OCI-LY3 (cell line): ENCODE measurements at regions not wholly inside any gene's neighbourhood (a gene's known extent, or its start where the extent isn't known, plus 50 kb on each side); places are given as distances from the start of the nearest gene placed in this dataset.

Experiments
- H2AFZ ChIP-seq: fragments of 200-600, 300-600 bp; shearing (Covaris generic); 2 replicates; pipeline ENCODE4 v1.6.0; 2014; ENCODE audit warnings: antibody characterized with exemption, low read depth, low read length
- H3K27ac ChIP-seq: fragments of 200-600, 300-600 bp; sonication (generic); 2 replicates; pipeline ENCODE4 v1.5.1; 2014; ENCODE audit warnings: mild to moderate bottlenecking, low read length, moderate library complexity, mixed read lengths
- H3K27me3 ChIP-seq: fragments of 200-600, 300-600 bp; sonication (generic); 2 replicates; pipeline ENCODE4 v1.6.1; 2014; ENCODE audit warnings: low read depth, low read length, mixed read lengths
- H3K36me3 ChIP-seq: fragments of 200-600, 300-600 bp; sonication (generic); replicated peaks from 2 replicates; pipeline ENCODE3; 2014; ENCODE audit warnings: low read depth, low read length, mixed read lengths
- H3K4me1 ChIP-seq: fragments of 300-600, 200-600 bp; sonication (generic); 2 replicates; pipeline ENCODE4 v1.6.1; 2014; ENCODE audit warnings: low read length, mixed read lengths
- H3K4me2 ChIP-seq: fragments of 200-600, 300-600 bp; sonication (generic); 2 replicates; pipeline ENCODE4 v1.6.1; 2014; ENCODE audit warnings: low read length, mixed read lengths
- H3K4me3 ChIP-seq: fragments of 300-600, 200-600 bp; sonication (generic); 2 replicates; pipeline ENCODE4 v1.5.1; 2014; ENCODE audit warnings: antibody characterized with exemption, mild to moderate bottlenecking, low read length, moderate library complexity
- H3K79me2 ChIP-seq: fragments of 300-600, 200-600 bp; shearing (Covaris generic); 2 replicates; pipeline ENCODE4 v1.6.1; 2014; ENCODE audit warnings: mild to moderate bottlenecking, low read length, mixed read lengths
- H3K9ac ChIP-seq: fragments of 300-600, 200-600 bp; shearing (Covaris generic); 2 replicates; pipeline ENCODE4 v1.6.0; 2014; ENCODE audit warnings: mild to moderate bottlenecking, low read length, moderate library complexity
- H3K9me3 ChIP-seq: fragments of 200-600, 300-600 bp; shearing (Covaris generic); 2 replicates; pipeline ENCODE4 v1.6.1; 2014; ENCODE audit warnings: low read length, mixed read lengths; ENCODE audit not compliant: insufficient read depth
- H4K20me1 ChIP-seq: fragments of 200-600, 300-600 bp; sonication (generic); 2 replicates; pipeline ENCODE4 v1.6.1; 2016; ENCODE audit warnings: low read length, mixed read lengths; ENCODE audit not compliant: insufficient read depth
- EZH2phosphoT487 ChIP-seq: fragments of 200-600 bp; shearing (Covaris generic); IDR thresholded peaks from 2 replicates; pipeline ENCODE4 v1.6.1; 2018; ENCODE audit warnings: antibody characterized with exemption, mixed run types, low read depth
- TF ChIP-seq, protein P1 (sequence below): fragments of 200-600, 300-600 bp; sonication (generic); IDR thresholded peaks from 2 replicates; pipeline ENCODE4 v1.5.1; 2014; ENCODE audit warnings: antibody characterized with exemption, low read length, low read depth

DNA sequence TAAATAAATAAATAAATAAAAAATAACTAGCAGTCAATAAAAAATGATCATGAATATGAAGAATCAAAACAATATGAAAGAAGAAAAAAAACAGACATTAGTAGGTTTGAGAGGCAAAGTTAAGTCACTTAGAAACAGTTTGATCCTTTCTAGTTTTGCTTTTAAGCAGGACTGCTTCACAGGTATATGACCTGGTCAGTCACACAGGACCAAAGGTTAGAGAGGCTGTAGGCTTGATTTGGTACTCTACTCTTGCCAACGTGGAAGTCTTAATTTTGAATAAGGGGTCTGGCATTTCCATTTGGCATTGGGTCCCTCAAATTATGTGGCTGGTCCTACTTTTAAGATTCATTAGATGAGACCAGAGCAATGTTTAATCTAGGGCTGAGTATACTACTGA is 441.7 kb upstream of the NECTIN3 start:
- no peaks in the 10 kb centered on the region for H4K20me1 ChIP-seq

DNA sequence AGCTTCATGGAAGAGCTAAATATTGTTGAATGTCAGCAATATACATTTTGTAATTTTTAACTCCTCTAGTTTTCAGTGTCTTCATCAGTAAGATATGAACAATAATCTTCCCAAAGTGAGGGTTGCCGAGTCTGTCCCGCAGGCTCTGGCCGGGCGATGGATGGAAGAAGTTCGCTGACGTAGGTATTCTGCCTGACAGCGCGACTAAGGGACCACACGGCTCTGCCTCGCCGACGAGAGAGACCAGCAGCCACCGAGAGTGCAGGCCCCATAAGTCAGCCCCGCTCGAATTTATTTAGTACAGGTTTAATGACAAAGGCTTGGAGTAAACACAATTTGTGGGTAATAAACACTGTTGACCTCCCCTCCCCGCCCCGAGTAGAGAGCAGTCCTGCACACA is 427.4 kb upstream of the NECTIN3 start:
- Histone ChIP-seq H3K4me2 (no peak overlapping the region), H3K4me3 (no peak overlapping the region), H3K9ac (no peak overlapping the region), H4K20me1 (no peaks in the 10 kb centered on the region), H3K36me3 (no peaks in the 10 kb centered on the region), H3K27ac (no peak overlapping the region), H3K27me3 (no peaks in the 10 kb centered on the region), H3K79me2 (no peaks in the 10 kb centered on the region), H3K4me1 (no peaks in the 10 kb centered on the region), H2AFZ (no peak overlapping the region), H3K9me3 (no peaks in the 10 kb centered on the region)
- no peak for TF ChIP-seq EZH2phosphoT487
- TF ChIP-seq, protein P1, sequence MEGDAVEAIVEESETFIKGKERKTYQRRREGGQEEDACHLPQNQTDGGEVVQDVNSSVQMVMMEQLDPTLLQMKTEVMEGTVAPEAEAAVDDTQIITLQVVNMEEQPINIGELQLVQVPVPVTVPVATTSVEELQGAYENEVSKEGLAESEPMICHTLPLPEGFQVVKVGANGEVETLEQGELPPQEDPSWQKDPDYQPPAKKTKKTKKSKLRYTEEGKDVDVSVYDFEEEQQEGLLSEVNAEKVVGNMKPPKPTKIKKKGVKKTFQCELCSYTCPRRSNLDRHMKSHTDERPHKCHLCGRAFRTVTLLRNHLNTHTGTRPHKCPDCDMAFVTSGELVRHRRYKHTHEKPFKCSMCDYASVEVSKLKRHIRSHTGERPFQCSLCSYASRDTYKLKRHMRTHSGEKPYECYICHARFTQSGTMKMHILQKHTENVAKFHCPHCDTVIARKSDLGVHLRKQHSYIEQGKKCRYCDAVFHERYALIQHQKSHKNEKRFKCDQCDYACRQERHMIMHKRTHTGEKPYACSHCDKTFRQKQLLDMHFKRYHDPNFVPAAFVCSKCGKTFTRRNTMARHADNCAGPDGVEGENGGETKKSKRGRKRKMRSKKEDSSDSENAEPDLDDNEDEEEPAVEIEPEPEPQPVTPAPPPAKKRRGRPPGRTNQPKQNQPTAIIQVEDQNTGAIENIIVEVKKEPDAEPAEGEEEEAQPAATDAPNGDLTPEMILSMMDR, result no peak

More for the DNA sequence above, 441.7 kb upstream of the NECTIN3 start:
- Histone ChIP-seq H3K4me2 (no peak overlapping the region), H2AFZ (no peak overlapping the region), H3K9me3 (no peaks in the 10 kb centered on the region), H3K36me3 (no peaks in the 10 kb centered on the region), H3K4me1 (no peaks in the 10 kb centered on the region), H3K79me2 (no peaks in the 10 kb centered on the region), H3K27ac (no peak overlapping the region), H3K27me3 (no peaks in the 10 kb centered on the region), H3K9ac (no peak overlapping the region), H3K4me3 (no peak overlapping the region)
- TF ChIP-seq, protein P1, result no peak
- no peak for TF ChIP-seq EZH2phosphoT487

DNA sequence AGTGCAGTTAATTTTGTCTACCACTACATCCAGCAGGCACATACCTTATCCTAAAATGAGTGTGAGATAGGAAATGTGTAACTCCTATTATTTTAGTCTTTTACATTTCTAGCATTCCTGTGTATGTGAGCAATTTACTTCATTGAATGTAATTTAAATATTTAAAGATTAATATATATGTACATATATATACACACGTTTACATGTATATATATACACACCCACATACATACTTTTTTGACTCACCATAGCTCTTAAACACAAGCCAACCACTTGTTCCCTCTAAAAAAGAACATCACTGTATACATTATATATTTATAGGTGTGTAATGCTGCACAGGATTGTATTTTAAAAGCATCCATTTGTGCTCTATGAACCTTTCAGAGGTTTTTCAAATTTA is 425.6 kb upstream of the NECTIN3 start:
- H4K20me1 ChIP-seq, result no peaks in the 10 kb centered on the region
- no peak overlapping the region for H3K4me2 ChIP-seq
- H3K36me3 ChIP-seq, result no peaks in the 10 kb centered on the region
- H3K9me3 ChIP-seq, result no peaks in the 10 kb centered on the region
- H2AFZ ChIP-seq, result no peak overlapping the region
- H3K4me1 ChIP-seq, result no peaks in the 10 kb centered on the region
- no peak overlapping the region for H3K27ac ChIP-seq
- H3K4me3 ChIP-seq, result no peak overlapping the region
- H3K79me2 ChIP-seq, result no peaks in the 10 kb centered on the region
- H3K9ac ChIP-seq, result no peak overlapping the region
- TF ChIP-seq, protein P1, result no peak
- TF ChIP-seq EZH2phosphoT487, result no peak
- no peaks in the 10 kb centered on the region for H3K27me3 ChIP-seq

DNA sequence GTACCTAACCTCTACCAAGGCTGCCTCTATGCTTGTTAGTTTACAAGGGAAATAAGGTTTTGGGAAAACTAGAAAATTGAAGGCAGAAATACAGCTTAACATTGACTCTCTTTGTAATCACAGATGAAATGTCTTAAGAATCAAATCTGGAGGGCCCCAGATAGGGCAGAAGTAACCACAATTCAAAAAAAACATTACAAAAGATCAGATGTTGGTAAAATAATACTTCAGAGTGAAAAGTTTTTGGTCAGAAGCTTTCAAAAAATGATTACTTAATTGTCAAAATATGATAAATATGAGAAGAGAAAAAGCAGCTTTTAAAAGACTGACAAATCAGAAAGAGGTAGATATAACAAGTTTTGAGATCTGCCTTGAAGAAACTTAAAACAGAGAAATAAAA is 425.1 kb upstream of the NECTIN3 start:
- Histone ChIP-seq H4K20me1 (no peaks in the 10 kb centered on the region), H3K27me3 (no peaks in the 10 kb centered on the region), H3K36me3 (no peaks in the 10 kb centered on the region), H3K79me2 (no peaks in the 10 kb centered on the region), H3K27ac (no peak overlapping the region), H3K4me1 (no peaks in the 10 kb centered on the region), H3K9ac (no peak overlapping the region), H3K9me3 (no peaks in the 10 kb centered on the region), H3K4me2 (no peak overlapping the region), H2AFZ (no peak overlapping the region), H3K4me3 (no peak overlapping the region)
- no peak for TF ChIP-seq EZH2phosphoT487
- TF ChIP-seq, protein P1, result no peak
